HG03039 (cell line): ENCODE measurements at regions not wholly inside any gene's neighbourhood (a gene's known extent, or its start where the extent isn't known, plus 50 kb on each side); places are given as distances from the start of the nearest gene placed in this dataset.

Source experiments
- ATAC-seq: cut with Tn5 transposase; IDR thresholded peaks from one replicate; pipeline ENCODE4 v1.9.1; 2021; ENCODE audit warnings: mild to moderate bottlenecking, moderate library complexity; ENCODE audit not compliant: unreplicated experiment

- no peak for ATAC-seq
Measured at GRCh38 chr2:123035541-123035940, 989.5 kb upstream of the CNTNAP5 start.

GRCh38 chr2:123036300-123036699, 988.8 kb upstream of the CNTNAP5 start:
- no peak for ATAC-seq

GRCh38 chr2:123040506-123040905, 984.6 kb upstream of the CNTNAP5 start:
- ATAC-seq, result no peak

- no peak for ATAC-seq
Measured at GRCh38 chr2:123043458-123043857, 981.6 kb upstream of the CNTNAP5 start.

GRCh38 chr2:123045713-123046112, 979.4 kb upstream of the CNTNAP5 start:
- no peak for ATAC-seq

- no peak for ATAC-seq
Measured at GRCh38 chr2:123047186-123047585, 977.9 kb upstream of the CNTNAP5 start.

- ATAC-seq, result no peak
Measured at GRCh38 chr2:123051136-123051535, 974.0 kb upstream of the CNTNAP5 start.

- no peak for ATAC-seq
Measured at GRCh38 chr2:123061534-123061933, 963.6 kb upstream of the CNTNAP5 start.

GRCh38 chr2:123073371-123073770, 951.7 kb upstream of the CNTNAP5 start:
- no peak for ATAC-seq

- ATAC-seq, result no peak
Measured at GRCh38 chr2:123073956-123074355, 951.1 kb upstream of the CNTNAP5 start.

GRCh38 chr2:123077101-123077500, 948.0 kb upstream of the CNTNAP5 start:
- no peak for ATAC-seq

GRCh38 chr2:123080331-123080730, 944.8 kb upstream of the CNTNAP5 start:
- ATAC-seq, result no peak

GRCh38 chr2:123085484-123085883, 939.6 kb upstream of the CNTNAP5 start:
- no peak for ATAC-seq

GRCh38 chr2:123086613-123087385, 938.3 kb upstream of the CNTNAP5 start:
- ATAC-seq, result no peak

GRCh38 chr2:123091471-123091870, 933.6 kb upstream of the CNTNAP5 start:
- no peak for ATAC-seq

GRCh38 chr2:123093199-123093598, 931.9 kb upstream of the CNTNAP5 start:
- no peak for ATAC-seq

GRCh38 chr2:123095219-123095835, 929.8 kb upstream of the CNTNAP5 start:
- no peak for ATAC-seq

GRCh38 chr2:123098619-123099018, 926.5 kb upstream of the CNTNAP5 start:
- ATAC-seq, result no peak

- no peak for ATAC-seq
Measured at GRCh38 chr2:123101434-123101833, 923.7 kb upstream of the CNTNAP5 start.

GRCh38 chr2:123103902-123104301, 921.2 kb upstream of the CNTNAP5 start:
- no peak for ATAC-seq

- ATAC-seq, result no peak
Measured at GRCh38 chr2:123116595-123116994, 908.5 kb upstream of the CNTNAP5 start.

- no peak for ATAC-seq
Measured at GRCh38 chr2:123127236-123127635, 897.9 kb upstream of the CNTNAP5 start.

- no peak for ATAC-seq
Measured at GRCh38 chr2:123128951-123129350, 896.1 kb upstream of the CNTNAP5 start.
